DOHH2 (cell line): ENCODE measurements at regions not wholly inside any gene's neighbourhood (a gene's known extent, or its start where the extent isn't known, plus 50 kb on each side); places are given as distances from the start of the nearest gene placed in this dataset.

ENCODE experiments used
- CTCF ChIP-seq: fragments of 200-600 bp; sonication (generic); IDR thresholded peaks from one replicate; pipeline ENCODE4 v1.5.1; 2014; ENCODE audit warnings: antibody characterized with exemption, mild to moderate bottlenecking, low read depth, low read length; ENCODE audit not compliant: poor library complexity, severe bottlenecking
- EZH2phosphoT487 ChIP-seq: fragments of 200-600 bp; sonication (generic); IDR thresholded peaks from 2 replicates; pipeline ENCODE4 v1.6.1; 2017; ENCODE audit warnings: borderline replicate concordance, mild to moderate bottlenecking, antibody characterized with exemption, low read length, moderate library complexity, mixed read lengths

GRCh38 chr17:54745862-54746261 lies 154.8 kb upstream of the TOM1L1 start:
- no peak for TF ChIP-seq CTCF
- no peak for TF ChIP-seq EZH2phosphoT487
